HepG2 (cell line): ENCODE measurements at regions not wholly inside any gene's neighbourhood (a gene's known extent, or its start where the extent isn't known, plus 50 kb on each side); places are given as distances from the start of the nearest gene placed in this dataset.

Experiments
- ARNT2 ChIP-seq: sonication (generic); formaldehyde crosslinking; IDR thresholded peaks from 2 replicates; pipeline ENCODE4 v1.8.0; 2022; ENCODE audit warnings: mild to moderate bottlenecking, low read depth, missing genetic modification reagents, moderate library complexity
- BCL6 ChIP-seq: IDR thresholded peaks from 2 replicates; pipeline ENCODE4 v1.6.1; 2016; ENCODE audit warnings: missing genetic modification reagents, missing compliant biosample characterization
- CBX1 ChIP-seq: IDR thresholded peaks from one replicate; pipeline ENCODE4 v1.6.1; 2016; ENCODE audit warnings: antibody characterized with exemption, low read depth
- CENPX ChIP-seq: sonication (generic); formaldehyde crosslinking; IDR thresholded peaks from 2 replicates; pipeline ENCODE4 v1.9.0; 2021; ENCODE audit warnings: mild to moderate bottlenecking, missing genetic modification reagents, moderate library complexity
- CREB1 ChIP-seq, 2 experiments: fragments of 450-650 bp in 1 of 2; IDR thresholded peaks; 2 replicates each; pipeline ENCODE4 v1.6.1; 2016 to 2017; ENCODE audit warnings: control low read depth in 1 of 2, mild to moderate bottlenecking in 1 of 2, missing compliant biosample characterization in 1 of 2, missing genetic modification characterization in 1 of 2
- GTF2F1 ChIP-seq: fragments of 150-350 bp; IDR thresholded peaks from 2 replicates; pipeline ENCODE4 v1.6.1; 2014; ENCODE audit warnings: low read length
- MIER3 ChIP-seq: IDR thresholded peaks from 2 replicates; pipeline ENCODE4 v1.6.1; 2016; ENCODE audit warnings: missing compliant biosample characterization, borderline replicate concordance
- MXD4 ChIP-seq: IDR thresholded peaks from 2 replicates; pipeline ENCODE4 v1.6.1; 2016; ENCODE audit warnings: mild to moderate bottlenecking, missing biosample characterization, missing genetic modification reagents
- NFRKB ChIP-seq: fragments of 450-650 bp; IDR thresholded peaks from 2 replicates; pipeline ENCODE4 v1.6.1; 2017
- PITX1 ChIP-seq: sonication (generic); formaldehyde crosslinking; IDR thresholded peaks from 2 replicates; pipeline ENCODE4 v1.5.1; 2020; ENCODE audit warnings: mild to moderate bottlenecking, missing genetic modification reagents
- POLR2G ChIP-seq: fragments of 200-400 bp; formaldehyde crosslinking; IDR thresholded peaks from 2 replicates; pipeline ENCODE4 v1.6.1; 2018; ENCODE audit warnings: mild to moderate bottlenecking, low read depth, low read length, moderate library complexity
- PPARG ChIP-seq: conservative IDR thresholded peaks from 2 replicates; pipeline ENCODE4 v1.6.1; 2016; ENCODE audit warnings: missing biosample characterization, missing genetic modification reagents
- SNAPC4 ChIP-seq: sonication (generic); formaldehyde crosslinking; IDR thresholded peaks from 2 replicates; pipeline ENCODE4 v1.4.0; 2020; ENCODE audit warnings: mild to moderate bottlenecking, missing genetic modification reagents
- TIGD3 ChIP-seq: sonication (generic); formaldehyde crosslinking; IDR thresholded peaks from 2 replicates; pipeline ENCODE4 v1.5.1; 2020; ENCODE audit warnings: mild to moderate bottlenecking, missing genetic modification reagents, borderline replicate concordance
- TRIM22 ChIP-seq: fragments of 450-650 bp; IDR thresholded peaks from 2 replicates; pipeline ENCODE4 v1.6.1; 2017
- TRIM24 ChIP-seq: sonication (generic); formaldehyde crosslinking; IDR thresholded peaks from 2 replicates; pipeline ENCODE4 v1.8.0; 2022; ENCODE audit warnings: mild to moderate bottlenecking, missing genetic modification reagents
- ZFP62 ChIP-seq: sonication (generic); formaldehyde crosslinking; IDR thresholded peaks from 2 replicates; pipeline ENCODE4 v1.4.0; 2020; ENCODE audit warnings: missing genetic modification reagents
- ZGPAT ChIP-seq: IDR thresholded peaks from 2 replicates; pipeline ENCODE4 v1.6.1; 2016; ENCODE audit warnings: mild to moderate bottlenecking
- ZNF432 ChIP-seq: sonication (generic); formaldehyde crosslinking; IDR thresholded peaks from 2 replicates; pipeline ENCODE4 v1.5.0; 2020; ENCODE audit warnings: missing genetic modification reagents, mild to moderate bottlenecking, borderline replicate concordance
- ZNF781 ChIP-seq: sonication (generic); formaldehyde crosslinking; IDR thresholded peaks from 2 replicates; pipeline ENCODE4 v1.5.1; 2020; ENCODE audit warnings: borderline replicate concordance, mild to moderate bottlenecking, missing genetic modification reagents; ENCODE audit errors: not compliant biosample characterization

GRCh38 chr10:78196964-78197363 is 163.3 kb downstream of the RPS24 start (continued):
- TF ChIP-seq CBX1 (no peak), NFRKB (0 out of 2 replicates have a peak, but pooled peaks have one; percentile 11), TIGD3 (CRISPR knock-in tag) (no peak), GTF2F1 (no peak), TRIM22 (0 out of 2 replicates have a peak, but pooled peaks have one; percentile 60), ZNF432 (CRISPR knock-in tag) (no peak), PITX1 (CRISPR knock-in tag) (no peak), POLR2G (no peak), BCL6 (CRISPR knock-in tag) (no peak), PPARG (CRISPR knock-in tag) (no peak), ZNF781 (no peak), ARNT2 (no peak), ZGPAT (CRISPR knock-in tag) (no peak), TRIM24 (CRISPR knock-in tag) (no peak), MXD4 (no peak), MIER3 (CRISPR knock-in tag) (no peak), ZFP62 (CRISPR knock-in tag) (no peak), CENPX (no peak), CREB1 (IDR thresholded peaks at IDR 0.05) (no peak), CREB1 (CRISPR knock-in tag; IDR thresholded peaks at IDR 0.05) (no peak), SNAPC4 (CRISPR knock-in tag) (no peak)
